ENCODE measurements at regions not wholly inside any gene's neighbourhood (a gene's known extent, or its start where the extent isn't known, plus 50 kb on each side); places are given as distances from the start of the nearest gene placed in this dataset.

GRCh38 chr1:87949711-87950110 is 621.0 kb downstream of the LMO4 start:
- TF ChIP-seq TCF7L2 (IDR thresholded peaks at IDR 0.05; ENCODE audit: low read depth, low read length): no peak
- TF ChIP-seq CTCF (IDR thresholded peaks at IDR 0.05): no peak
- no peak for TF ChIP-seq POLR2AphosphoS5 (IDR thresholded peaks at IDR 0.05; ENCODE audit: low read depth, low read length)
- no peak for TF ChIP-seq SIN3A (IDR thresholded peaks at IDR 0.05; ENCODE audit: borderline replicate concordance, insufficient read depth, low read depth, low read length)
- no peak for TF ChIP-seq REST (IDR thresholded peaks at IDR 0.05; ENCODE audit: insufficient read depth in 1 of 2, low read depth in 2 of 2, low read length in 1 of 2)
- H3K36me3 ChIP-seq (ENCODE audit: control insufficient read depth, insufficient read depth, low read length): no peaks in the 10 kb centered on the region
- intact Hi-C loops (cut with micrococcal nuclease; ENCODE audit: unreplicated experiment): loop anchor here (10.0 kb wide), 1 partner anchor 655 kb away; no protein-coding TSS in a partner anchor
- in situ Hi-C loops (cut with HindIII; ENCODE audit: low pct_unique_long_range_greater_than_20kb, low sequenced_read_pairs): no loop called here
- ChIA-PET CTCF (no interaction called here), POLR2A (no interaction called here)
- no peaks in the 10 kb centered on the region for H3K27me3 ChIP-seq (ENCODE audit: control insufficient read depth, insufficient read depth, low read length)
- ATAC-seq (no peak), DNase-seq (ENCODE audit: low read depth, low spot score) (no peak)
- BruUV-seq (replicated peaks): no TSS peak
- no peak overlapping the region for H3K27ac ChIP-seq (ENCODE audit: low read length)
- no peaks in the 10 kb centered on the region for H3K4me1 ChIP-seq (ENCODE audit: control insufficient read depth, insufficient read depth, low read length)
- H3K4me3 ChIP-seq (ENCODE audit: low read depth in 2 of 2, low read length in 2 of 2): no peak overlapping the region
- H3K9me3 ChIP-seq (ENCODE audit: control insufficient read depth, insufficient read depth, low read depth, low read length): peaks cover 3% of the 10 kb centered on the region; the same call in 1 of the 2 replicates

- H3K27ac ChIP-seq (ENCODE audit: low read length): no peak overlapping the region
- H3K27me3 ChIP-seq (ENCODE audit: control insufficient read depth, insufficient read depth, low read length): no peaks in the 10 kb centered on the region
- intact Hi-C loops (cut with micrococcal nuclease; ENCODE audit: unreplicated experiment): loop anchor here (10.0 kb wide), 1 partner anchor 656 kb away; no protein-coding TSS in a partner anchor
- ChIA-PET POLR2A (no interaction called here), CTCF (no interaction called here)
- no peaks in the 10 kb centered on the region for H3K4me1 ChIP-seq (ENCODE audit: control insufficient read depth, insufficient read depth, low read length)
- no peak for ATAC-seq
- BruUV-seq (replicated peaks): no TSS peak
- no peaks in the 10 kb centered on the region for H3K36me3 ChIP-seq (ENCODE audit: control insufficient read depth, insufficient read depth, low read length)
- no peak for DNase-seq (ENCODE audit: low read depth, low spot score)
- peaks cover 3% of the 10 kb centered on the region; the same call in 1 of the 2 replicates for H3K9me3 ChIP-seq (ENCODE audit: control insufficient read depth, insufficient read depth, low read depth, low read length)
- TF ChIP-seq TCF7L2 (IDR thresholded peaks at IDR 0.05; ENCODE audit: low read depth, low read length) (no peak), REST (IDR thresholded peaks at IDR 0.05; ENCODE audit: insufficient read depth in 1 of 2, low read depth in 2 of 2, low read length in 1 of 2) (no peak), CTCF (IDR thresholded peaks at IDR 0.05) (no peak), POLR2AphosphoS5 (IDR thresholded peaks at IDR 0.05; ENCODE audit: low read depth, low read length) (no peak), SIN3A (IDR thresholded peaks at IDR 0.05; ENCODE audit: borderline replicate concordance, insufficient read depth, low read depth, low read length) (no peak)
- H3K4me3 ChIP-seq (ENCODE audit: low read depth in 2 of 2, low read length in 2 of 2): no peak overlapping the region
- in situ Hi-C loops (cut with HindIII; ENCODE audit: low pct_unique_long_range_greater_than_20kb, low sequenced_read_pairs): no loop called here
Measured at GRCh38 chr1:87950369-87950768, 621.7 kb downstream of the LMO4 start.

Measured in Panc1 (cell line).